ENCODE measurements at regions not wholly inside any gene's neighbourhood (a gene's known extent, or its start where the extent isn't known, plus 50 kb on each side); places are given as distances from the start of the nearest gene placed in this dataset.

DNA sequence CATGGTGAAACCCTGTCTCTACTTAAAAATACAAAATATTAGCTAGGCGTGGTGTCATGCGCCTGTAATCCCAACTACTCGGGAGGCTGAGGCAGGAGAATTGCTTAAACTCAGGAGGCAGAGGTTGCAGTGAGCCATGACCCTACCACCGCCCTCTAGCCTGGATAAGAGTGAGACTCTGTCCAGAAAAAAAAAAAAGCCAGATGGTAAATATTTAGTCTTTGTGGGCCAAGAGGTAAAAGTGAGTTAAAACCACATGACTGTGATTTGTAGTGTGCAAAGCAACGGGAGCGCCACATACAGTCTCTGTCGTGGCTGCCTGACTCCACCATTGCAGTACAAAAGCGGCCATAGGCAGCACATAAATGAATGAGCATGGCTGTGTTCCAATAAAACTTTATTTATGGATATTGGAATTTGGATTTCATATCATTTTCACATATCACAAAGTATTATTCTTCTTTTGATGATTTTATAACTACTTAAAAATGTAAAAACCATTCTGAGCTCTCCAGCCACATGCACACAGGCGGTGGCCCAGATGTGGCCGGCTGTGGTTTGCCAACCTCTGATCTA lies 51.8 kb upstream of the CASZ1 start:
- no peak for DNase-seq

DNA sequence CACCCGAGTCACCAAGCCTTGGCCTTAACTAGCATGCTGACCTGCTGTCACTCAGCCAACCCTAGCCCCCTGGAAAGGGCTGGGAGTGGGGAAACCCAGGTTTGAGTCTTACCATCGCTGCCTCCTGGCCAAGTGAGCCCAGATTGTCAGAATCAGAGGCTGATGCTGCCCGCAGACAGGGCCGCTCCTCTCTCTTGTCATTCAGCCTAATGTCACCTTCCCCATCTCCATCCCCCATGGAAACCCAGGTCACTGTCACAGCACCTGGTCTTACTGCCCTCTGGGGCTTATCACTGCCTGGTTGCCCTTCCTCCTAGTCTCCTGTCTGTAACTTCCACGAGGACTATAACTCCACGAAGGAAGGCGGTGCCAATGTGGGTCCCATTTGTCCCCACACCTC lies 53.6 kb upstream of the CASZ1 start:
- DNase-seq, result no peak

DNA sequence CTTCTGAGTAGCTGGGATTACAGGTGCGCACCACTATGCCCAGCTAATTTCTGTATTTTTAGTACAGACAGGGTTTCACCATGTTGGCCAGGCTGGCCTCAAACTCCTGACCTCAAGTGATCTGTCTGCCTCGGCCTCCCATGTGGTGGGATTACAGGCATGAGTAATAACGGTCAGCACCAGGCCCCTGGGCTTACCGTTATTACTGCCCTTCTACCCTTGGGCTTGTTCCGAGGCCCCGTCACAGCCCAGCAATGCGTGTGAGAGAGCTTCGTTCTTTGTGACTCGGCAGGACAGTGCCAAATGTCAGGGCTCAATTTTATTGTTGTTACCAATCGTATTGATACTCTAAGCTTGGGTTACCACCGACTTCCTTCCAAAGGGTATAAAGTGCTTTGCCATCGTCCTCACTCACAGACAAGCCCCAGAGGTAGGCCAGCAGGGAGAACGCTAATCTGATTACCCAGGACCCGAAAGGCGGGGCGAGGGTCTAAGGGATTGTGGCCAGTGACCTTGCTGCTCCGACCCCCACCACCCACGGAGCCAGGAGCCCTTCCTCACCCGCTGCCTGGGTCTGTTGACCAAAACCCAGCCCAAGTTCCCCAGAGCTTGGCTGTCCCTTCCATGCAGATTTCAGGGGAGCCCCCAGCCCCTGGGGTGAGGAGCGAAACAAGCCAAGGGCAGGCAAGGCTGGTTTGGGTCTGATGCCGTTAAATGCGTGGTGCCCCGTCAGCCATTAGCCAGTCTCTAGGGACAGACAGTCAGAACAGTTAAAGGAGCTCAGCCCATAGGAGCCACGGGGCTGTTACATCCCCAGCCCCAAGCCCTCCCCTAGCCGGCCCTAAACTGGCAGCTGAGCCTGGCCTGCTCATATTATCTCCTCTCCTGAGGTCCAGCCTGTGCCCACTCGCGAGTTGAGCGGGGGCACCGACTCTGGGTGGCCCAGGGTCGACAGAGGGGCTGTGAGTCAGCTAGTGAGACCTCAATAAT lies 54.9 kb upstream of the CASZ1 start:
- no peak for DNase-seq

DNA sequence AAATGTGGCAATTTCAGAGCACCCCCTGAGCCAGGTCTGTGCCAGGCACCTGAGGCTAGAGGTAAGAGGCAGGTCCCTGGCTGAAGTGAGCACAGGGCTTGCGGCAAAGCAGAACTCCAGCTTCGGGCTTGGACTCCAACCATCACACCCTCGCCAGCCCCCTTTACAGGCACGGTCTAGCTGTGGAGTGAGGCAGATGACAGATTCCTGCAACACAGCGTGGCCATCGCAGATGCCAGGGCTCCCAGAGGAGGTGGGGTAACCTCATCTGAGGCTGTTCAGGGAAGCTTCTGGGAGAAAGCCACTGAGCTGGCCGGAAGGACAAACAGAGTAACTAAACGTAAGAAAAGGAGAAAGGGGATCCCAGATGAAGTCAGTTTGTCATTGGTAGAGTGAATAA lies 55.6 kb upstream of the CASZ1 start:
- no peak for DNase-seq

DNA sequence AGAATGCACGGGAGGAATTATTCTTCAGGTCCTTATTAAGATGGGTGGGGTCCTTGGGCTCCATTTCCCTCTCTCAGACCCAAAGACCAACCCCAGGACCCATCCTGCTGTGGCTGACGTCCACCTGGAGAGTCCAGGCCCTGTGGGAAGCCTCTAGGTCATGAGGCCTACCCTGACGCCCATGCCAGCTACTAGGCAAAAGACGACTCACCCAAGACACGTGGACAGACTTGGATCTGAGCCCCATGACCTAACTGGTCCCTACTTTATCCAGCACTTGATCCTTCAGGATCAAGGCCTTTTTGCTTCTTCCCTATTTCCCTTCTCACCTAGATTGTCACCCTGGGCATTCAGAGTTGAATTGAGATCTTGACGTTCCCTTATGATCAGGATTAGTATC lies 56.0 kb upstream of the CASZ1 start:
- no peak for DNase-seq

DNA sequence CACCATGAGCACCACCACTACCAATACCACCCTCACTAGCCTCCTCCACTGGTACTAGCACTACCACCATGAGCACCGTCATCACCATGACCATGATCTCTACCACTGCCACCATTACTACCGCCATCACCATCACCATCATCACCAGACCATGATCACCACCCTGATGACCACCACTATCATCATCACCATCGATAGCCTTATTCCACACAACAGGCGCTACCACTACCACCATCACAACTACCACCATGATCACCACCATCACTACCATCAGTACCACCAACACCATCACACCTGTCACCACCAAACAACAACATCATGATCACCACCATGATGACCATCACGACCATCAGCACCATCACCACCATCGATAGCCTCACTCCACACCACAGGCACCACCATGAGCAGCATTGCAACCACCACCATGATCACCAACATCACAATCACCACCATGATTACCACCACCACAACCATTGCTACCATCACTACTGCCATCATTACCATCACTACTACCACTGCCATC lies 56.6 kb upstream of the CASZ1 start:
- no peak for DNase-seq

DNA sequence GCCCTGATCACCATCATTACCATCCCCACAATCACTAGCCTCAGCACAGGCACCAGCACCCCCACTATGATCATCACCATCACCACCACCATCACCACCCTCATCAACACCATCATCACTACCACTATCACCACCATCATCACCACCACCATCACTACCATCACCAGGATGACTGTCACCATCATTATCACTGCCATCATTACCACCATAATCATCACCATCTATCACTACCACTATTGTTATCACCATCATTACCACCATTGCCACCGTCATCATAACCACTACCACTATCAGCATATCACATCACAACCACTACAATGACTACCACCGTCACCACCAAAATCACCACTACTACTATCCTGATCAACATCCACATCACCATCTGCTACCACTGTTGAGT lies 57.3 kb upstream of the CASZ1 start:
- DNase-seq, result no peak

DNA sequence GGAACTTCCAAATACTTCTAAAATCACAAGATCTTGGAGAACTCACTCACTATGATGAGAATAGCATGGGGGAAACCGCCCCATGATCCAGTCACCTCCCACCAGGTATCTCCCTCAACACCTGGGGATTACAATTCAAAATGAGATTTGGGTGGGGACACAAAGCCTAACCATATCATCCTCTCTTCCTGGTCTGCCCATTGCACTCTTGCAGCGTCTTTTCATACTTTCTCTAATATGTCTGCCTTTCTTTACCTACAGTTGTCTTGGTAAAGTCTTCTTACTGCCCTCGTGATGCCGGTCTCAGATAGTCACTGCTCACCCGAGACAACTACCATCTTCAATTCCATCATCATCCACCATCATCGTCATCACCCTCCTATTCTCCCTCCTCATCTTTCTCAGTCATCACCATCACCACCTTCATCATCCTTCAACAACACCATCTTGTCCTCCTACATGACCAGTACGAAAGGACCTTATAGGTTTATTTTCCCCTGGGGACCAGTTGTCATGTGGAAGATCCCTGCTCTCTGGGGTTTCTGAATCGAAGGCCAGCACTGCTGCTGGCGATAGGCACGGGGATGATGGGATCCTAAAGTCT lies 58.5 kb upstream of the CASZ1 start:
- no peak for DNase-seq

DNA sequence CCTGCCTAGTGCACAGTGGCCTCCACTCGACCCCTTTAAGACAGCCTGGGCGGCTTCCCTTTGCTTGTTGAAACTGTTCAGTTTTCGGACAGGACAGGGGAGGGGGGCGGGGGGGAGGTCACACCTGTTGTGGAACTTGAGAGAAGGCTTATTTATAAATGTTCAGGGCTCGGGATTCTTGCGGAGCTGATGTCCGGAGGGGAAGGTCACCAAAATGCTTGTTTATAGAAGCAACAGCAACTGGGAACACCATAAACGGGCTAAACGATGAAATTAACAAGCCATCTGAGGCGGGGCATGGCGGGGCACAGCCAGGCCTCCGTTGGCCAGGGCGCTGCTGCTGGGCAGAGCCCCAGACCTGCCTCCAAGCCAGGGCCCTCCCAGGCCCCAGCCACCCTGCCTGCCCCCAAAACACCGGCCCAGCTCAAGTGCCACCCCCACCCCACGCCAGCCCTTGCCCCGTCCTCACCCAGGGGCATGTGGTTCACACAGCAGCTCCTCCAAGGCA lies 59.8 kb upstream of the CASZ1 start:
- no peak for DNase-seq

DNA sequence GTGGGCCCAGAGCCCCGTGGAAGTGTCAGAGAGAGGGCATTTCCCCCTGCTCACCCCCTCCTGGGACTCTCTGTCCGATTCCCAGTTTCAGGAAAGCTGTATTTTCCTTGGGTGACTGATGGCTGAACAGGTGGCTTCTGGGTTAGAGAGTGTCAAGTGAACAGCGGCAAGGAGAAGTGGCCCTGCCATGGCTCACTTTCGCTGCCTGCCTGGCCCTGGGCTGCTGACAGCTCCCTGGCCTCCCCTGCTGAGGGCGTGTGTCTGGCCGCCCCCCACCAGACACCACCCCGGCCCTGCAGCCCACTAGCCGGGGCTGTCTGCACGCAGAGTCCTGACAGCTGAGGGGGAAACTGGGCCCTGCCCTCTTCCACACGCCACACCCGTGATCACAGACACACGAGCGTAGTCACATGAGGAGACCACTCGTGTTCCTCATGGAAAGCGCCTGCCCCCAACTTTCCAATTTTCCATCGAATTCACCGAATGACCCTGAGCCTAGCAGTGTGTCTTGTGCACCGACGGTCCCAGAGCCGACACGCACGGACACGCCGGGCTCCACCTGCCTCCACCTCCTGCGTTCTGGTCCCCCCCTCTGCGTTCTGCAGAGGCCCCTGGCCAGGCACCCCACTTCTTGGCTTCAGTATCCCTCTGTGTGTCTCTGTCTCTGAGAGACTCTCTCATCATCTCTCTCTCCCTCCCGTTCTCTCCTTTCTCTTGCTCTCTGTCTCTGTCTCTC lies 60.6 kb upstream of the CASZ1 start:
- no peak for DNase-seq

DNA sequence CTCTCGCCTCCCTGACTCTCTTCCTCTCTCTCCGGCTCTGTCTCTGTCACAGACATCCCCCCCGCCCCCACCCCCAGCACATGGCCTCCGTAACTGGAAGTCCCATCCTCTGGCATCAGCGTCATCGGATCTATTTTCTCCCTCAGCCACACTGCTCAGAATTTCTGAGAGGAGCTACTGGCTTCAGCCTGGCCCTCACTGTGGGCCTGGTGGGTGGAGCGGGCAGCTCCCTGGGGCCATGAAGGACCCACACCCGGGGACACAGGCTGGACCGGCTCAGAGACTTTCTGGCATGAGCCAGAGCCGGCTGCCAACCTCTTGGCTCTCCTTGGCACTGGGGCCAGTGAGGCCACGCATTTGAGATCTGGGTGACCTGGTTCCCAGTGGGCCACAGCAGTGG lies 61.2 kb upstream of the CASZ1 start:
- no peak for DNase-seq

DNA sequence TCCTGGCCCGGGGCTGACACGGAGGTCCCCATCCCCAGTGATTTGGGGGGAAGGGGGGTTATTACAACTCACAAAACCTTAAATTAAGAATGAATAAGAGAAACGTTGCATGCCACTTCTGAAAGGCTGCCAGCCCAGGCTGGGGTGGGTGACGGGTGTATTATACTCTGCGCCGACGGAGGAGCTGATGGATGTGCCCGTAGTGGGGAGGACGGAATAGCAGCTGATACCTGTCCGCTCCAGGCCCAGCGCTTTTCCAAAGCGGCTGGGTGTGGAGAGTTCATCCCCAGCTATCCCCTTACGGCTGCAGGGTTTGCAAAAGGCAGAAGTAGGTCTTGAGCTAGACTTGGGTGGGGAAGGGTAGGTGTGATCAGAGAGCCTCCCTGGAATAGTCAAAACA lies 63.8 kb upstream of the CASZ1 start:
- DNase-seq, result no peak

DNA sequence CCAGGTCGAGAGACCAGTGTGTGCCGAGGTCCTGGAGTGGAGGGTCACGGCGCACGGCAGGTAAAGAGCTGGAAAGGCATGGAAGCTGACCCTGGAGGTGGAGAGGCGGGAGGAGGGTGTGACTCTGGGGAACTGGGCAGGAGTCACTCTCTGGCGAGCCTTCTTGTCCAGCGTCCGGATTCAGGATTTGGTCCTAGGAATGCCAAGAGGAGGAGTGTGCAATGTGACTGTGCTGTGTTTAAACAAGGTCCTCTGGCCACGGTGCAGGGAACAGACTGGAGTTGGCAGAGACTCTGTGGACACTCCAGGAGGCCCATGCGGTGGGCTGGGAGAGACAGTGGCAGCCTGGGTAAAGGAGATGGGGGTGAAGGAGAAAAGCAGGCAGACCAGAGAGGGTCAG lies 64.2 kb upstream of the CASZ1 start:
- DNase-seq, result no peak

DNA sequence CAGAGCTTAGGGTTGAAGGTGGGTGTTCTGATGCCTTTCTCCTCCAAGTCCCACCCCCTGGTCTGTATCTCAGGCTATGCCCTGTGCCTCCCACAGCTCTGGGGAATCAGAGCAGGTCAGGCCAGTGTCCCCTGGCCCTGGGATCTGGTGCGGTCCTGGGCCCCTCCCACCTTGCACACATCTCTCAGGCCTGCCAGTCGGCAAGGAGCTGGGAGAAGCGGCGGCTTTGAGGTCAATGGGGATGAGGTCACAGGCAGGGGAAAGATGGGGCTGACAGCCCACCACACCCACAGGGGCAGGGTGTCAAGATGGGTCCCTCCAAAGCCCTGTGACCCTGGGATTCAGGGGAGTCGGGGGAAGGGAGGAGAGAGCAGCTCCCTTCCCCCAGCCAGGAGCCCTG lies 65.4 kb upstream of the CASZ1 start:
- no peak for DNase-seq

DNA sequence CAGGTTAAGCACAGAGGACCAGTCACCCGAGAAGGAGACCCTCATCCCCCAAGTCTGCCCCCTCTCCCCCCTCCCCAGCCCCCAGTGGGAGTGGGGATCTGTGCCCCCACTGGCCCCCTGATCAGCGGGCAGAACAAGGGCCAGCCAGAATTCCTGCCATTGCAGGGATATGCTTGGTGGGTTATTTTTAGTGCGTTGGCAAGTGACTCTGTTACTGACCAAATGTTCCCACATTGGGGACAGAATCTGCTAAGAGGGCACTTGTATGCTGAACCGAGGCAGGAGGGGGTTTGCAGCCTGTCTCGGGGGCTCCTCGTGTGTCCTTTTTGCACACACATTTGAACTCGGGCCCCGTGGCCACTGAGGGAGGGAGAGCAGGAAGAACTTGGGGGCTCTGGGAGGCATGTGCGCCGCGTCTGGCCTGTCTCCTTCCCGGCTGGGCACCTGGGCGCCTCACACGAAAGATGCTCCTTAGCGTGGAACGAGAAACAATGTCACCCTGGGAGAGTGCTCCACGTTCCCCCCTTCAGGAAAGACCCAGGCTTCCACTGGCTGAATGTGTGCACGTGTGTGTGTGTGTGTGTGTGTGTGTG lies 66.4 kb upstream of the CASZ1 start:
- no peak for DNase-seq

DNA sequence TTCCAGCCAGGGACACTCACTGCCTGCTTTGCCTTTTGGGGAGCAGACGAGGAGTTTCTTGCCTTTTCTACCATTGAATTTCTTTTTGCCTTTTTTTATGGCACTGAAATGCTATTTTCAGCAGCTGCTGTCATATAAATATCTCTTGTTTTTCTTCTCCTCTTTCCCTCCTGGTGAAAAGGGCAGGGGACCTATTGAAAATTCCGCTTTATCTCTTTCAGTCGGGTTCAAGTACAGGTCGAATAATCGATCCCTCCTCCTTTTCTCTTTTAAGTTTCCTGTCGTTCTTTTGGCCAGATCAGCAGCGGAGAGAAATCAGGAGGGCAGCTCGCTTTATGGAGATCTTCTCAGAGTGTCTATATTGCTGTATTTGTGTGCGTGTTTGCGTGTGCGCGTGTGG lies 67.4 kb upstream of the CASZ1 start:
- DNase-seq, result no peak

DNA sequence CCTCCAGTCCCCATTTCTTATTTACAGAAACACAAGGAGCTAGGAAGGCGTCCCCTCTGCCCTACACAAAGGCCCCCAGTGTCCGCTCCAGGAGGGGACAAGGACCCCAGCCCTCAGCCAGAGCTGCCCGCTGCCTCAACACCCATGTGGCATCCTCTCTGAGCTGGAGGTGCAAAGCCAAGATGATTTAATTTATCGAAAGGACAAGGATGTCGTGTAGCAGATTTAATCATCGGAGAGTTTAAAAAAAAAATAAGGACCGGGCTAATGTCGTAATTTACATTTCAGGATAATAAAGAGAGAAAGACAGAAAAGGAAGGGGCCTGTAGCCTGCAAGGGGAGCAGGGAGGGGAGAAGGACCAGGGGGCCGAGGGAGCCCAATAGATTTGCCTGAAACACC lies 68.3 kb upstream of the CASZ1 start:
- DNase-seq, result no peak

DNA sequence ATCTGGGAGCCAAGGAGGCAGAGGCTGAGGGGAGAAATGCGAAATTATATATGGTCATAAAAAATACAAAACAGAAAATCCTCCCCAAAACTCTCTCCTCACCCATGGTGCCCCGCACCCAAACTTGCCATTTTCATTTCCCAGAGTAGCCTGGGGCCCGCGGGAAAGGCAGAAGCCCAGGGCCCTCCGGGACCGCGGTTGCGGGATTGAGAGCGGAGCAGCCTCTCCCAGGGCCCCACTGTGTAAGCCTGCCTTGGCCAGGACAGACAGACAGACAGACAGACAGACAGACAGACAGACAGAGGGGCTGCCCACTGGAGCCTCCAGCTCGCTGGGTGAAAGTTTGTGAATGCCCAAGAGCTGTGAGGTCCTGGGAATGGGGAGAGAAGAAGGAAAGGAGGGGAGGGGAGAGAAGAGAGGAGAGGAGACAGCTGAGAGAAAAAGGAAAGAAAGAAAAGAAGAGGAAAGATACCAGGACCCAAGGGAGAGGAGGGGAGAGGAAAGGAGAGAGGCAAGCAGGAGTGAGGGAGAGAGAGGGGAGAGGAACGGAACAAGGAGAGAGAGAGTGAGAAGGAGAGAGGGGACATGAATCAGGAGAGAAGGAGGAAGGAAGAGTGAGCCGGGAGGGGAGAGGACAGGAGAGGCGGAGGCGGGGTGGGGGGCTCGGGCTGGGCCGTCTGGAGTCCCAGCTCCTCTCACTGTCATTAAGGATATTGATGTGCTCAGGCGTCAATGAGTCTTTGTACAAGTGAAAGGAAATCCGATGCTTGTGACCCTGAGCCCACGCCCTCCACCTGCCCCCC lies 69.3 kb upstream of the CASZ1 start:
- DNase-seq, result no peak

DNA sequence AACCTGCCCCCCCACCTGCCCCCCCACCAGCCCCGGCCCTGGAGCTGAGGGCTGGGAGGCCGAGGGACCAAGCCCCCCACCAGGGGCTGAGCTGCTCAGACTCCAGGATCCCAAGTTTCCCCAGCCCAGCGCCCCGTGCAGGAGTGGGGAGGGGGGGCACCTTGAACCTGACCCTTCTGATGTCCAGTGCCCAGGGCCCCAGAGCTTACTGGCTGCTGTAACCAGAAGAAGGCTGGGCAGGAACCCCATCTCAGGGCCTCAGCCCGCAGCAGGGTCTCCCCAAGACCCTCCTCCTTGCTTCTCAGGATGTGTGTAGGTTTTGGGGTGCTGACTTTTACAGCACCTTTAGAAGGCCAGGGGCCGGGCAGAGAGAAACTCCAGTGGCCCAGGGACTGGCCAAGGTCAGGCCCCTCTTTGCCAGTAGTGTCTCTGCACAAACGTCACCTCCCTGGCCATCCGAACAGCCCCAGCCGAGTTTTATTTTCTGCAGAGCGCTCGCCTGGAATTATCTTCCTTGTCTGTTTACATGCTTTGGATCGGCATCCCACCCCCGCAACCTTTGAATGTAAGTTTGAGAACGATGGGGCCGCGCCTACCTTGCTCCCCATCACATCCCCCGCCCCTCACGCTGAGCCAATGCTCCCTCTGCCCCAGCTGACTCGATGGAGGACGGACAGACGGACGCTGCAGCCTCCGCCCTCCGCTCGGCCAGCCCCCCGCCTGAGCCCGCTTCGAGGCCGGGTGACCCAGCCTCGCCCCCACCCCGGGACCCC lies 70.1 kb upstream of the CASZ1 start:
- no peak for DNase-seq

DNA sequence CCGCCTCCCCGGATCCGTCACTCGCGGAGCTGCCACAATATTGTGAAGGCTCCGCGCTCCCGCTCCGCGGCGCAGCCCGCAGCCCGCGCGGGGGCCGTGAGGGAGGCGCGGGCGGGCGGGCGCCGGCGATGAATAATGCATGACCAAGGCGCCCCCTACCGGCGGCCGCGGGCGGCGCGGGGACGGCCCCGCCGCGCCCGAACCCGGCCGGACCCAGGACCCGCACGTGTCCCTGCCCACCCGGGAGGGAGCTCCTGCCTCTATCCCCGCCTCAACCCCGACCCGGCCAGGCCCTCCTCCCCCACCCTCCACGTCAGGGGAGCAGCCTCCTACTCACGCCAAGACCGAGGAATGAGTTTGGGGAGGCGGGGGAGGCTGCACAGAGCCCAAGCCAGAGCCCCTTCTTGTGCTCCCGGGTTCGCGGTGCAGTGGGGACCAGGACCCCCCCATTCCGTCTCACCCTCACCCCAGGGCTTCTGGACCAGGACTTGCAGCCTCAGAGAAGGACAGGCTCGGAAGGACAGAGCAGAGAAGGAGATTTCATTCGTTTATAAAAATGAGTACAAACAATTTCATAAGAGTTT lies 70.8 kb upstream of the CASZ1 start:
- DNase-seq, result no peak

Data from NCI-H2081 treated with DMSO at 0.1 percent for 48 hours (cell line).